Vagina (tissue), 2 donors: ENCODE measurements at regions not wholly inside any gene's neighbourhood (a gene's known extent, or its start where the extent isn't known, plus 50 kb on each side); places are given as distances from the start of the nearest gene placed in this dataset.

ENCODE experiments used
- POLR2A ChIP-seq, 2 donors: fragments of 450-650 bp; IDR thresholded peaks; one replicate each; pipeline ENCODE4 v1.6.1; 2017; ENCODE audit warnings: antibody characterized with exemption in 2 of 2, mild to moderate bottlenecking in 2 of 2, moderate library complexity in 2 of 2
- TF ChIP-seq, protein P1 (sequence below), 3 experiments: fragments of 450-650 bp in 2 of 3; fragments of 200-600 bp in 1 of 3; sonication (generic) in 1 of 3; IDR thresholded peaks; one replicate each; pipeline ENCODE4 v1.5.1; 2017 to 2019; ENCODE audit warnings: antibody characterized with exemption in 3 of 3, mild to moderate bottlenecking in 2 of 3, moderate library complexity in 2 of 3

DNA sequence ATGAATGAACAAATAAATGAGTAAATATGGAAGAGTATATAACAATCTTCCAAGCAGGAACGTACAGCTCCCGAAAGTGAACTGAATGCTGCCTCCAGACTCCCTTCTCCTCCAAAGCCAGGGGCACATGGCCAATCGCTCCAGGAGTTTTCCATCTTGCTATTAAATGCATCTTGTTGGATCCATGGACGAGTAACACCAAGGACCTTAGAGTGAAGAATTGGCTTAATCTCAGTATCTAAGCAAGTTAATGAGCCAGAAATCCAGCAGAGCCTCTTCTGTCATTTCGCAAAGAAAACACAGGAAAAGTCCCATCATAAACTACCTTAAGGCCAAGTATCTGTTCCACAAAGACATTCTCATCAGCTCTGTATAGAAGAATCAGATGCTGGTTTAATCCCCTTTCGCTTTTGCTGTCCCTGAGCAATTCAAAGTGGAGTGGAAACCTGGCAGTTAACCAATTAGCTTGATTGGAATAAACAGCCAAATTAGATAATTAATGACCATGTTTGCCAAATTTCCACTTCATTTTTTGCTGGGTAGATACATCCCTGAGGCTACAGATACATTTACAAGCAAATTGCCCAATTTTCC, 116.0 kb downstream of the MIS18A start:
- no peak for TF ChIP-seq POLR2A (IDR thresholded peaks at IDR 0.05)
- TF ChIP-seq, protein P1, sequence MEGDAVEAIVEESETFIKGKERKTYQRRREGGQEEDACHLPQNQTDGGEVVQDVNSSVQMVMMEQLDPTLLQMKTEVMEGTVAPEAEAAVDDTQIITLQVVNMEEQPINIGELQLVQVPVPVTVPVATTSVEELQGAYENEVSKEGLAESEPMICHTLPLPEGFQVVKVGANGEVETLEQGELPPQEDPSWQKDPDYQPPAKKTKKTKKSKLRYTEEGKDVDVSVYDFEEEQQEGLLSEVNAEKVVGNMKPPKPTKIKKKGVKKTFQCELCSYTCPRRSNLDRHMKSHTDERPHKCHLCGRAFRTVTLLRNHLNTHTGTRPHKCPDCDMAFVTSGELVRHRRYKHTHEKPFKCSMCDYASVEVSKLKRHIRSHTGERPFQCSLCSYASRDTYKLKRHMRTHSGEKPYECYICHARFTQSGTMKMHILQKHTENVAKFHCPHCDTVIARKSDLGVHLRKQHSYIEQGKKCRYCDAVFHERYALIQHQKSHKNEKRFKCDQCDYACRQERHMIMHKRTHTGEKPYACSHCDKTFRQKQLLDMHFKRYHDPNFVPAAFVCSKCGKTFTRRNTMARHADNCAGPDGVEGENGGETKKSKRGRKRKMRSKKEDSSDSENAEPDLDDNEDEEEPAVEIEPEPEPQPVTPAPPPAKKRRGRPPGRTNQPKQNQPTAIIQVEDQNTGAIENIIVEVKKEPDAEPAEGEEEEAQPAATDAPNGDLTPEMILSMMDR (IDR thresholded peaks at IDR 0.05) = no peak
